Mammary epithelial cell (primary cell): ENCODE measurements at regions not wholly inside any gene's neighbourhood (a gene's known extent, or its start where the extent isn't known, plus 50 kb on each side); places are given as distances from the start of the nearest gene placed in this dataset.

Experiments used
- EZH2 ChIP-seq: IDR thresholded peaks from 2 replicates; pipeline ENCODE4 v1.6.1; 2012; ENCODE audit warnings: low read length, inconsistent platforms, borderline replicate concordance
- TF ChIP-seq, protein P1 (sequence below), 2 donors: IDR thresholded peaks in 1 of 2; conservative IDR thresholded peaks in 1 of 2; 2 replicates each; pipeline ENCODE4 v1.5.1; 2011 to 2012; ENCODE audit warnings: inconsistent platforms in 2 of 2, low read length in 2 of 2, mild to moderate bottlenecking in 2 of 2, control low read depth in 1 of 2, low read depth in 1 of 2; ENCODE audit not compliant: insufficient read depth in 1 of 2; ENCODE audit errors: extremely low read depth in 1 of 2

DNA sequence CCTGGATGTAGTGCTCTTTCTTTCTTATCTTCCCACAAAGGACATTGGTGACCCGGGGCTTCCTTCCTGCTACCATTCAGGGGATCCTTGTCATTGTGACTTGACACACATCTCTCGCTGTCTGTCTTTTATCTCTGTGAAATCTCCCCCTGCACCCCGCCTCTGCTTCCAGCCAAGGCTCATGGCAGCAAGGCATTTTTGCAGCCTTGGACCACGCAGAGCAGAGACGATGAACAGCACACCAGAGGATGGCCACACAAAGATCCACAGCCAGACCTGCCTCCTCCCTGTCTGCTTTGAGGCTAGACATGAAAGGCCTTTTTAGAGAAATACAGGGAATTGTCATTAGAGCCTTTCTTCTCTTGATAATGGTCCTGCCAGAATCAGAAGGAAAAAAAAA is 549.1 kb downstream of the CDK5RAP2 start:
- TF ChIP-seq EZH2, result no peak
- TF ChIP-seq, protein P1, sequence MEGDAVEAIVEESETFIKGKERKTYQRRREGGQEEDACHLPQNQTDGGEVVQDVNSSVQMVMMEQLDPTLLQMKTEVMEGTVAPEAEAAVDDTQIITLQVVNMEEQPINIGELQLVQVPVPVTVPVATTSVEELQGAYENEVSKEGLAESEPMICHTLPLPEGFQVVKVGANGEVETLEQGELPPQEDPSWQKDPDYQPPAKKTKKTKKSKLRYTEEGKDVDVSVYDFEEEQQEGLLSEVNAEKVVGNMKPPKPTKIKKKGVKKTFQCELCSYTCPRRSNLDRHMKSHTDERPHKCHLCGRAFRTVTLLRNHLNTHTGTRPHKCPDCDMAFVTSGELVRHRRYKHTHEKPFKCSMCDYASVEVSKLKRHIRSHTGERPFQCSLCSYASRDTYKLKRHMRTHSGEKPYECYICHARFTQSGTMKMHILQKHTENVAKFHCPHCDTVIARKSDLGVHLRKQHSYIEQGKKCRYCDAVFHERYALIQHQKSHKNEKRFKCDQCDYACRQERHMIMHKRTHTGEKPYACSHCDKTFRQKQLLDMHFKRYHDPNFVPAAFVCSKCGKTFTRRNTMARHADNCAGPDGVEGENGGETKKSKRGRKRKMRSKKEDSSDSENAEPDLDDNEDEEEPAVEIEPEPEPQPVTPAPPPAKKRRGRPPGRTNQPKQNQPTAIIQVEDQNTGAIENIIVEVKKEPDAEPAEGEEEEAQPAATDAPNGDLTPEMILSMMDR (conservative IDR thresholded peaks at IDR 0.05 in 1 of 2, IDR thresholded peaks at IDR 0.05 in 1 of 2; ENCODE audit: extremely low read depth in 1 of 2, insufficient read depth in 1 of 2, low read depth in 1 of 2, low read length in 2 of 2), result no peak
